TTC549 (cell line): ENCODE measurements at regions not wholly inside any gene's neighbourhood (a gene's known extent, or its start where the extent isn't known, plus 50 kb on each side); places are given as distances from the start of the nearest gene placed in this dataset.

Experiments
- FAIRE-seq: peaks from 2 replicates; lab custom pipeline; 2012; peaks lifted over from hg19 to GRCh38; lab: Jason Lieb, UNC

DNA sequence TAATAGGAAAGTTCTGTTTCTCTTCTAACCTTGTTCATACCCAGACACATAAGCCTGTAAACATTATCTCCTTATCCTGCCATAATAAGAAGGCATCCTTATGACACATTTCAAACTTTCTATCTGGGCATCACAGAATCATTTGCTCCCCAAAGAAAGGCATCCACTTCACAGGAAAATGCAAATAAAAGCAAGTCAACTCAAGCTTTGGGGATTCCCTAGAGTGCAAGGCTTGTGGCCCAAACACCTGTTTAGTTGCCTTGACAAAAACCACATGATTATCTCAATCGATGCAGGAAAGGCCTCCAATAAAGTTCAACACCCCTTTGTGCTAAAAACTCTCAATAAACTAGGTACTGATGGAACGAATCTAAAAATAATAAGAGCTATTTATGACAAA, 195.7 kb upstream of the GALNT5 start:
- no peak for FAIRE-seq

DNA sequence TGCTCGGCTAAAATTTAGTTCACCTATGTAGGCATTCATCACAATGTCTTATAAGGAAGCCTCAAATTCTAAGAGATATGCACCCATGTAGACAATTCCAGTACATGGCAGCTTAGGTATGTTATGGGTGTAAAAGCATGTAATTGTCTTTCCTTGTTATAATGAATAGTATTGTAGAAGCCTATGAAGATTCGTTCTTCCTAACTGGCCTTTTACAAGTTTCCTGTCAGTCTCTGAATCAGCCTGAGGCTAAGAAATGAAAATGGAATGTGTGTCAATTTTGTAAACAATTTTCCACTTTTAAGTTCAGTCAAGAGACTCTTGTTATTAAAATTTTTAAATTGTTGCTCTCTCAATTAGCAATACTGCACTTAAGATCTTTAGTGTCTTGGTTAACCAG, 189.9 kb upstream of the GALNT5 start:
- FAIRE-seq = no peak

DNA sequence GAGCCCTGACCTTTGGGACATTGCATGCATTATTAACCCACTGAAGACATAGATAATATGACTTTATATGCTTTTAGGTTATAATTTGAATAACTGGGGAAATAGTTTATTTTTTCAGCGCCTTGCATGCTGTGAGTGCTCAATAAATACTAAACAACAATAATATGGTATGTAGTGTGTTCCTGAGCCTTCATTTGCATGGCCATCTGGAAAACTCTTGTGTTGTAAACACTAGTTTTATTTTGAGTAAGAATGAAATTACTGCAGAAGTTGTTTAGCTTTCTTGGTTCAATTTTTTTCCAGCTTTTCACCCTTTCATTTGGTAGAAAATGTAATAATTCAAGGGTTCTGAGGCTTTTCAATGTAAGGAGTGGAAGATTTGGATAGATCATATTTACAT, 189.3 kb upstream of the GALNT5 start:
- no peak for FAIRE-seq

DNA sequence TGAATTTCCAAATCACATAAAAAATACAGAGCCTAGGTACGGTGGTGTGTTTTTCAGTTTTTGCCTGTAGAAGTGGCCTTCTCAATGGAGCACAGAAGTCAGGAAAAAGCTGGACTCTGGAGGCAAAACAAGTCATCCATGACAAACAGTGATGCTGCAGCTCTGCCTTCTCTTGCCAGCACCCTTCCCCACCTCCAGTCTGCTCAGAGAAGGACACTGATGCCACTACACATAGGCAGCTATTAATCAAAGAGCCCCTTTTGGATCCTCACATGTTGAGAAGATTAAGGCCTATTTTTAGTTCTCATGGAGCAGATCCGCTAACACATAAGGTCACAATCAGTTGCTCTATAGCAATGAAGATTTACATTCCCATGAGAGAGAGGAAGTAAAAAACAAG, 181.6 kb upstream of the GALNT5 start:
- no peak for FAIRE-seq

DNA sequence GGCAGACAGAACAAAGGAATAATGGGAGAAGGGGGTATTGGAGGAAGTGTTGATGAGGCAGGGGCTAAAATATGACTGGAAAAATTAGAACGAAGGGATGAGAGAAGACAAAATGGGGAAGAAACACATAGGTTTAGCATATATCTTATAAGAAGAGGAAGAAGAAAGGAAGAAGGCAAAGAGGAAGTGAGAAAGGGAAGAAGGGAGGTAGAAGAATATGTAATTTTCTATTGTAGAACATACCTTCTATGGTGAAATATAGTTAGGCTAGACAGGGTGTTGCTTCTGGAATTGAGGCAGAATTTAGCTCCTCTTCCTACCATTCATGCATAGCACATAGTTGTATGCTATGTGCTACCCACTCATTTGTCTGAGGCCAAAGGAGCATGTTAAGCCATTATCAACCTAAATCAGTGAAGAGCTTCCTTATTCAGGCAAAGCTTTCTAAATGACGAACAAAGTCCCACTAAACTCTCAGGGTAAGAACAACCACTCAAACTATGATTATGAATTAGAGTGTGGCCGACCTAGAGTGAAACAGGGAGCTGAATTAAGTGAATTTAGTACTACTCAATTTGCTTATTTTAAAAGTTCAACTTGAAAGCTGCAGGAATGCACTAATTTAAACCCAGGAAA, 180.9 kb upstream of the GALNT5 start:
- no peak for FAIRE-seq

DNA sequence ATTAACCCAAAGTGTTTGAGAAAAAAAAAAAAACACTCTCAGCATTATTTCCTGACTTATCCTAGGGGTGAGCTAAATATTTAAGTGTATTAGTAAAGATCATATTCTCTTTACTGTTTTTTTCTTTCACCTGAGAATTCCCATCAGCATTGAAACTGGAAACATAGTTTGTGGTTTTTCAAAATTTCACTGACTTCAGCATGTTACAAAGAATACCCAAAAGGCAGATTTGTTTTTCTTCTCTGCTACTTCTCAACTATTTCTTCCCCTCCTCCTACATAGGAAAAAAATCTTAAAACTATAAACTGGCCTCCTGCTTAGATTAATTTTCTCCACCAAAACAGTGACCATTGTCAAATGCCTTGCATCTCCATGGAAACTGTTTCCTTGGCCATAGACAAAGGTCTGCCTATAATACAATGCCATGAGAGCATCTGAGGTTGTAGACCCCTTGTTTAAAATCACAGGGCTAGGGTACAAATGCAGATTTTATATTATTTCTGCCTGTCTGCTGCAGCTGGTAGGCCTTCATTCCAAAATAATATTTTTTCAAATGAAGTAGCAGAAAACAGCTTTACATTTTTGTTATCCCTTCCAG, 179.7 kb upstream of the GALNT5 start:
- FAIRE-seq = no peak

DNA sequence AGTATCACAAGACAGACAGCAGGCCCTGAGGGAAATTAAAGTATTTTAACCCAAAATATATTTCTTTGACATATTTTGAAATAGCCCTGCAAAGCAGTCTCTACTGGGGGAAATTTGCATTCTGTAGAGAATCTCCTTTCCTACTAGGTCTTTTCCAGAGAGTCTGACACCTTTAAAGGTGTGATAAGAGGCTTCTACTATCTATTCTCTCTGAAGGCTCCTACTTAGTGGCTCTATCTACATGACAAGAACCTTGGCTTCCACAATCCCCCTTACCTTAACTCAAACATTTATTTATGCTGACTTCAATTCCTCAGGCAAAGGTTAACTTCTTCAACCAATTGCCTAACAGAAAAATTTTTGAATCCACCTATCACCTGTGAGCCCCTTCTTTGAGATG, 174.6 kb upstream of the GALNT5 start:
- FAIRE-seq = no peak

DNA sequence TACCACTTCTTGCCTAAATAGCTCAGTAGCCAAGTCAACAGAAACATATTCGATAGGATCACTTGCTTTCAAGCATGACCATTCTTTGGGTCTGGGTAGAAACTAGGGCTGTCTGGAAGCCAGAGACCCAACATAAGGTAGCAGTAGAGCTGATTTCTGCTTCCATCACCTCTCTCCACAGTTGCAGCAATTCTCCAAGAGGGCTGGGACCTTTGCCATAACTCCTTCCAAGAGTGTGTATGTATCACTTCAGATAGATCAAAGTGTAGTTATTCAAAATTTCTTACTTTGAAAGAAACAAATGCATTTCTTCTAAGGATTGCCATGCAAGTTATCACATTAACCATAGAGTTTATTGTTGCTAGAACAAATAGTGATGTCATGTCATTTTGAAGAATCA, 172.0 kb upstream of the GALNT5 start:
- no peak for FAIRE-seq

DNA sequence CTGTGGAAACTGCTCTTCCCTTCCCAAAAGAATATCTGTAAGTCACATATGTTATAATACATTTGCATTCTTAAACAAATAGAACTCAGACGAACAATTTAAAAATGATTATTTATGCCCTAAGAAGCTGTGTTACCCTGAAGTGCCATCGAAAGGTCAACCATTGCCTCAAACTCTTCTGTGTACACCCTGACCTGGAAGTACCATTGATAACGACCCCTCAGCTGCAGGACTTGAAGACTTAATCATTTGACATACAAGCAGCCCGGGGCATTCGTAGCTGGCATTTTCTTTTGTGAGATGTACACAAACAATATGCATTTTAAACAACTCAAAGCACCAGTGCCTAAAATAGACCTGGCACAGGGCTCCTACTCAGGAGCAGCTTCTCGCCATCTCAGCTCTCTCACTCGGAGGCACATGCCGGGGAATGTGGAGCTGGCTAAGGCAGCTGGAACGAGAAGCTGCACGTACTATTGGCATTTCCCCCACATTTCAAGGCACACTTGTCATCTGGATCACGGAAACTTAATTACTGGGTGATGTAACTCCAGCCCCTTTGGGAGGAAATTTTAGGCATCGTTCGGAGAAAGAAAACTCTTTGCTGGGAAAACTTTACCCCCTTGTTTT, 170.0 kb upstream of the GALNT5 start:
- no peak for FAIRE-seq

DNA sequence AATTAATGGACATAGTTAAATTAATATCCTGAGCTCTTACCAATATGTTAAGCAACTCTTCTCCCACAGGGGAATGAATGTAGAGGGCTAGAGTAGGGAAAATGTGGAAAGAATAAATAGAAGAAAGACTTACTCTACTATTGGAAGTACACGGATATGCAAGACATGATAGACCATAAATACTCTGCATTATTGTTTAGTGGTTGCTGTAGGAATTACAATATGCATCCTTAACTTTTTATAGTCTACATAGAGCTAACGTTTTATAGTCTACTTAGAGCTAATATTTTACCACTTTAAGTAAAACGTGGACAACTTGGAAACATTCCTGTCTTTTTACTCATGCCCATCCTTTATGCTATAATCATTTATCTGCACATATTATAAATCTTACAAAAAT, 163.8 kb upstream of the GALNT5 start:
- FAIRE-seq = no peak

DNA sequence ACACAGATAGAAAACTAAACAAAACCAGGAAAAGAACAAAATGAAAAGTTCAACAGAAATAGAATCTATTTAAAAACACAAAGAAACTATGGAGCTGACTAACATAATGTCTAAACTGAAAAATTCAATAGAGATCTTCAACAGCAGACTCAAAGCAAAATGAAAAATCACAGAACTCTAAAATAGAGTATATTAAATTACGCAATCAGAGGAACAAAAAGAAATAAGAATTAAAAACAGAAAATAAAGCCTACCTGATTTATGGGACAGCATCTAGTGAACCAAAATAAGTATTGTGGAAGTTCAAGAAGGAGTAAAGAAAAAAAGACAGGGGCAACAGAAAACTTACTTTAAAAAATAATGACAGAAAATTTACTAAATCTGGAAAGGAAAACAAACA, 152.1 kb upstream of the GALNT5 start:
- no peak for FAIRE-seq

DNA sequence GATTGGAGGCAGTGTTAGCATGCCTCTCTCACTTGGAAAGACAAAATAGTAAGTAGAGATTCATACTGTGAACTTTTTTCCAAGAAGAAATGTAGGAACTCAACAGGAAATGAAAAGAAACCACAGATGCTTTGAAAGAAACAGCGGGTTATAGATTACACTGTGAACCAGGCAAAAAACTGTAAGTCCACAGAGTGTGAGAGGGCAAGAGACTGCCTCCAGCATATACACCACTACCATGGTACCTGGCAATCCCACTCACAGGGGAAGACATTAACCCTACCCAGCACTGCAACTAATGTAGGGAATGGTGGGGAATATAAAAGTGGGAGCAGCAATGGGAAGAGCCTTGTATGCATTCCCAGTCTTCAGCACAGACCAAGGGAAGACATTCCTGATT, 150.6 kb upstream of the GALNT5 start:
- no peak for FAIRE-seq

DNA sequence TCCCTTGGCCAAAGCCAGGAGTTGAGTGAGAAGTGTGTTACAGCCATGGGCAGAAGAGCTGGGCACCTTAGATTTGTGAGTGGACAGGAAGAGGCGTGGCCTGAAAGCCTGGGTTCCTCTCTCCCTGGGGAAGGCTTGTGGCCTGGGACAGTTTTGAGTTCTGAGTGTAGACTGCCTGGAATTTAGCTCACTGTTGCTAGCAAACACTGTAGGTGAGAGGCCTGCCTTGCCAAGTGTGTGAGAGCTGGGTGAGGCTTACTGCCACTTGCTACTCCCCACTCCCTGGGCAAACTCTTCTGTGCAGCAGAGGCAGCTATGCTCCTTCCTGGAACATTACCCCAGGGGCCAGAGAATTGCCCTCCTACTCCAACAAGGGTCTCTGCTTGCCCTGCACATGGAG, 150.0 kb upstream of the GALNT5 start:
- FAIRE-seq = no peak

DNA sequence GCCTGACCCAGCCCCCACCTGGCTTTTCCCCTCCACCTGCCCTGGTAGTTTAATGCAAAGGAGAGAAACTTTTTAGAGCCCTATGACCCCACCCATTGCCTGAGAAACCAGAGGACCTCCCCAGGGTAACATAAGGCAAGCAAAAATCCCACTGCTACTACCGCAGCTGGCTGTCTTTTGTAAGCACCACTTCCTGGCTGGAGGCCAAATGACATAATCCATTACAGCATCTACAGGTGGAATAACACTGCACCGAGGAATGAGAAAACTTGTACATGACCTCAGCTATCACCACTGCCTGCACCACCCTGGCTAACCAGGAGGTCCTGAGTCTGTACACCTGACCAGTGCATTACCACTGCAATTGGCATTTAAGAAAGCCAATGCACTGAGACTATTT, 149.6 kb upstream of the GALNT5 start:
- FAIRE-seq = no peak

DNA sequence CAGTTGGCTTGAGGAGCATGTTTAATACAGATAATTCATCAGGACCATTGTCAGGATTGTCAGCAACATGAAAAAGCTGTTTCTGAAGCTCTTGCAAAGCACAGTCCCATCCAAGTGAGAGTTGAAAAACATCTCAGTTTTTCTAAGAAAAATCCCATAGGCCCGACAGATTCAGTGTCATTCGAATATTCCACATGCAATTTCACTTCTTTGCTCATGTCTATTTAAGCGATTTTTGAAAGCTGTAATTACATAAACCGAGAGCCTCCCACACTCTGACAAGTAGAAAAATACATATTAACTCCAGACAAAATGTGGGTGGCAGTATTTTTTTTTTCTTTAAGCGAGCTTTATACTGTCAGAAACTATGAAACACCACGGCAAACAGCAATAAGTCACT, 134.7 kb upstream of the GALNT5 start:
- FAIRE-seq = no peak

DNA sequence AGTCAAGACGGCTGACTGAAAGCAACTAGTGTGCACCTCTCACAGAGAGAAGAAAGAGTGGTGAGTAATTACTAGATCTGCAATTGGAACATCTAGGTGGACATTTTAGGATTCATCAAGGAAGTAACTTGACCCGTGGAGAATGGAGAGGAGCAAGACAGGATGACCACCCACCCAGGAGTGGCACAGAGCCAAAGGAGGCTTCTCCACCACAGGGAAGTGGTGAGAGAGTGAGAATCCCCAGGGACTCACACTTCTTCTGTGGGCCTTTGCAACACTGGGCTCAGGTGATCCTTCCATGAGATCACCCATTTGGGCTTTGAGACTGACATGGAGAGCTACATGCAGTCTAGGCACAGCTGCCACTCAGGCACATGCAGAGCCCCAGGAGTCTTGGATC, 132.8 kb upstream of the GALNT5 start:
- no peak for FAIRE-seq

DNA sequence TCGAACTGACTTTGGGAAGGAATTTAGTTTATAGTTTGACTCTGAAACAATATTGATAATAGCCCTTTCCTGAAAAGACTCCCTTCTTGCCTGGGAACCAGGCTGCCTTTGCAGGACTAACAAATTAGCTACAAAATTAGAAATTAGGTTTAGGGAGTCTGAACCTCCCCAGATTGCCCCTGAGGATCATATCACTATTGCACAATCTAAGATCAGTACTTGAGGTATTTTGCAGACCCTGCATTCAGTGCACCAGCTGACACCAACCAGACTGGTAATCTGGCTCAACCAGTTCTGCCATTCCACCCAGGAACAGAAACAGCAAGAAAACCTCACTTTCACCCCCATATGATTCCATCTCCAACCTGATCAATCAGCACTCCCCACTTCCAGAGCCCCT, 131.8 kb upstream of the GALNT5 start:
- FAIRE-seq = no peak

DNA sequence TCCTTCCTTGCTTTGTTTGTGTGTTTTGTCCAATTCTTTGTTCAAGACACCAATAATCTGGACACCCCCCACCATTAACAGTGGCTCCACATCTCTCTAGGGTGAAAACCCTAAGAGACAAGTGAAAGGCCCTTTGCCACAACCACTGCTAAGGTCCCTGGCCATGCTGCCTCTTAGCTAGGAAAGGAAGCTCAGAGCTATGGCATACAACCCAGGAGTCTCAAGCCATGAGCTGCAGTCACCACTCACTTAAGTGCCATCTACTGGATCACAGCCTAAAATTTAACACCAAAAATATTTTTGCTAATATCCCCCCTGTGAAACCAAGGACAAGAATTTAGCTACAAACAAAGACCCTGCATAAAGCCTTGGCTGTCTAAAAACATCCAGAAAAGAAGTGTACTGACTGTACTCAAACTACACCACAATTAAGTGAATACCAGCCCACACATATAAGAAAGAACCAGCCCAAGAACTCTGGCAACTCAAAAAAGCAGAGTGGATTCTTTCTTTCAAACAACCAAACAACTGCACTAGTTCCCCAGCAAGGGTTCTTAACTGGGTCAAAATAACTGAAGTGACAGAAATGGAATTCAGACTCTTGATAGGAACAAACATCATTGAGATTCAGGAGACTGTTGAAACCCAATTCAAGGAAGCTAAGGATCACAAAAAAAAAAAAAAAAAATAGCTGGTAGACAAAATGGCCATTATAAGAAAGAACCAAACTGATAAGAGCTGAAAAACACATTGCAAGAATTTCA, 130.1 kb upstream of the GALNT5 start:
- FAIRE-seq = no peak

DNA sequence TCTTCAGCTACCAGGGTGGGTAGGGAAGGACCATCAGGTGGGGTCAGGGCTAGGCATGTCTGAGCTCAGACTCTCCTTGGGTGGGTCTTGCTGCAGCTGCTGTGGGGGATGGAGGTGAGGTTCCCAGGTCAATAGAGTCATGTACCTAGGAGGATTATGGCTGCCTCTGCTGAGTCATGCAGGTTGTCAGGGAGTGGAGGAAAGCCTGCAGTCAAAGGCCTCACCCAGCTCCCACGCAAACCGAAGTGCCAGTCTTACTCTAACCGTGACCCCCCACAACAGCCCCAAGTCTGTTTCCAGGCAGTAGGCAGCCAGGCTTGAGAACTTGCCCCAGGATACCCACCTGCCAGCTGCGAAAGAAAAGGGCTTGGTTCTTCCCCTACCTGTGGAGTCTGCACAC, 113.6 kb upstream of the GALNT5 start:
- FAIRE-seq = no peak

DNA sequence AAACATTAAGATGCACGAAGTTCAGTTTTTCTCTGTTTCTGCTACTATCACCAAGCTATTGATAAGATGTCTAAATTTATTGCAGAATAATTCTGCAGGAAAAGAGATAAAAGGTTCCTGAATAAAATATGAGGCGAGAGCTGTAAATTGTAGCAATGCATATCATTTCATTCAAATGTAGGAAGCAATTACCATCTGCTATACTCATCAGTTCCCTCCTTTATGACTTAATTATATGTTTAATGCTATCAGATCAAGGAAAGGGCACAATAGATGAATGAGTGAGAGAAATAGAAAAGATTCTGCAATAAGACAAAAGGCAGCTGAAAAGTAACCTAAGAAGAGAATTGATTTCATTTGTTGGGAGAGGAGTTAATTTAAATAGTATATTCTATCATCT, 108.2 kb upstream of the GALNT5 start:
- FAIRE-seq = no peak

DNA sequence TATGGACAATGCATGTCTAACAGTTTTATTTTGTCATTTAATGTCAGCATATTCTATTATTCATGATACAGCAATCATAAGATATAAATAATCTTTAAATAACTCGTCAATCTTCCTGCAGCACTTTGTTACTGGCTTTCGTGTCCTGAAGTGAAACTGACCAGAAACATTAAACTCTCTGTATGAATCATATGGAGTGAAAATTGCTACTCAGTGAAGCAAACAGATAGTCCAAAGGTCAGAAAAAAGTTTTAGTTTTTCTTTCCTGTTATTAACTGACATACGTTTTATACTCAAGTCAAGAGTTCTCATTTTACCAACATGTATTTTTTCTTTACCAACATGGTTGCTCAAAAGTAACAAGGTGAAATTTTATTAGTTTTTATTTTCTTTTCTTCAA, 106.8 kb upstream of the GALNT5 start:
- FAIRE-seq = no peak

DNA sequence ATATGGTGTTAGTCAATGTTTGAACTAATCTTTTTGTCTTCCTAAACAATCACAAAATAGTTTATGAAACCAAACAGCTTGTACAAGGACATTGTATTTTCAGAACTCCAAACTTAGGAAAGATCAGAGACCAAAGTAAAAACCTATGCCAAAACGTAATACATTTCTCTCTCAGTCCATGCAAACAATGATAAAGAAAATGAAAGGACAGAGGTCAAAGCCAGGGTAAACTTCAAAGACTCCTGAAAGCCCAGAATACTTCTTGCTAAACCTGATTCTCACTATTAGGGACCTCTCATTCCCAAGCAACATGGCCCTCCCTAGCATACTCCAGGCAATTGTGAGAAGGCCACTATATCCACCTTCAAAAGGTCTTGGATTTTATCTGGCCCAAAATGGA, 105.1 kb upstream of the GALNT5 start:
- no peak for FAIRE-seq

DNA sequence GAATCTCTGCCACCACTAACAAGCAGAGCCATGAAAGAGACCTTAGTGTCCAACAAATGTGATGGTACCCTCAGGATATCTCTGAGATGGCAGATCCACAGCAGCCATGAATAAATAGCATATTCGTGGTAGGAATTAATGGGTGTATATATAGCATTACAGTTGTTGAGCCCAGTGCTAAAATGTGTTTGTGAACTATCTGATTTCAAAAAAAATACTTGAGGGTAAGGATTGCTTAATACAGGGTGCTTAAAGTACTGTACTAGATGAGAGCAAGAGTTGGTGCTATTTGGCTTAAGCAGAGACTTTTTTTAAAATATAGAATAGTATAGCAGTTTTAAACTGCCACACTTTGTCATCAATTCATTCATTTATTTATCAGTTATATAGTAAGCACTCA, 101.5 kb upstream of the GALNT5 start:
- no peak for FAIRE-seq

DNA sequence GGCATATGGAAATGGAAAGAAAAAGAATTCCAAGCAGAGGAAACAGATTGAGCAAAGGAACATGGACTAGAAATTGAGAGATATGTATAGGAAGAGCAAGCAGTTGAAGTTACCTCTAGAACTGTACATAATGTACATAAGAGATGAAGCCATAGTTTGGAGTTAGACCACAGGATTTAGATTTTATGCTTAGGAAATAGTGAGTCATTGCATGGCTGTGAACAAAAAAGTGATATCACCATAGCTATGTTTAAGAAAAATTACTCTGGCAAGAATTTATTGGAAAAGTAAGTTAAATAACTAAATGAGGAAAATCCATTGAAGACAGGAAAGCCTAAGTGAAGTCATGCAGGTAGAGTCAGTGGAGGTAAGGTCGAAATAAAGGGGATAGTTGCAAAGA, 99.4 kb upstream of the GALNT5 start:
- no peak for FAIRE-seq
